Hepatocyte (in vitro differentiated cells): ENCODE measurements at regions not wholly inside any gene's neighbourhood (a gene's known extent, or its start where the extent isn't known, plus 50 kb on each side); places are given as distances from the start of the nearest gene placed in this dataset.

ENCODE experiments used
- DNase-seq: peaks from one replicate; pipeline ENCODE4 v3.0.0-alpha.2; 2016; ENCODE audit warnings: low spot score
- H2AFZ ChIP-seq: fragments of 200-600 bp; sonication (generic); 2 replicates; pipeline ENCODE4 v1.6.0; 2016; ENCODE audit warnings: antibody characterized with exemption, mild to moderate bottlenecking
- H3K27ac ChIP-seq: fragments of 200-600 bp; sonication (generic); 2 replicates; pipeline ENCODE4 v1.5.1; 2016; ENCODE audit warnings: mild to moderate bottlenecking
- H3K27me3 ChIP-seq: fragments of 200-600 bp; sonication (generic); 2 replicates; pipeline ENCODE4 v1.6.1; 2016
- H3K36me3 ChIP-seq: fragments of 200-600 bp; sonication (generic); replicated peaks from 2 replicates; pipeline ENCODE4 v1.5.1; 2016; ENCODE audit warnings: low read depth; ENCODE audit not compliant: insufficient read depth
- H3K4me1 ChIP-seq: fragments of 200-600 bp; sonication (generic); 2 replicates; pipeline ENCODE4 v1.5.1; 2016; ENCODE audit warnings: mild to moderate bottlenecking, moderate library complexity; ENCODE audit not compliant: insufficient read depth
- H3K4me2 ChIP-seq: fragments of 200-600 bp; sonication (generic); 2 replicates; pipeline ENCODE4 v1.6.0; 2016
- H3K4me3 ChIP-seq: fragments of 200-600 bp; sonication (generic); 2 replicates; pipeline ENCODE4 v1.5.1; 2016; ENCODE audit warnings: mild to moderate bottlenecking
- H3K79me2 ChIP-seq: fragments of 200-600 bp; sonication (generic); 2 replicates; pipeline ENCODE4 v1.6.0; 2017; ENCODE audit warnings: mild to moderate bottlenecking
- H3K9me2 ChIP-seq: fragments of 200-600 bp; sonication (generic); replicated peaks from 2 replicates; pipeline ENCODE4 v1.6.0; 2017; ENCODE audit warnings: mild to moderate bottlenecking; ENCODE audit not compliant: insufficient read depth
- H3K9me3 ChIP-seq: fragments of 200-600 bp; sonication (generic); 2 replicates; pipeline ENCODE4 v1.5.1; 2016; ENCODE audit warnings: low read depth, mild to moderate bottlenecking
- H4K20me1 ChIP-seq: fragments of 200-600 bp; sonication (generic); 2 replicates; pipeline ENCODE4 v1.6.0; 2016; ENCODE audit warnings: mild to moderate bottlenecking; ENCODE audit not compliant: insufficient read depth, poor library complexity, severe bottlenecking
- EZH2 ChIP-seq: fragments of 200-600 bp; sonication (generic); IDR thresholded peaks from 2 replicates; pipeline ENCODE4 v1.6.1; 2016; ENCODE audit warnings: antibody characterized with exemption, mild to moderate bottlenecking, borderline replicate concordance
- EZH2phosphoT487 ChIP-seq: fragments of 200-600 bp; sonication (generic); IDR thresholded peaks from one replicate; pipeline ENCODE4 v1.6.1; 2018; ENCODE audit warnings: antibody characterized with exemption, mild to moderate bottlenecking, low read depth, moderate library complexity; ENCODE audit not compliant: unreplicated experiment, severe bottlenecking
- WGBS: methylation state at CpG from one replicate; pipeline ENCODE4 v1.1.6; 2016; ENCODE audit warnings: low lambda C conversion rate; ENCODE audit errors: missing lambda C conversion rate; 5-methylcytosine and 5-hydroxymethylcytosine counted together
- TF ChIP-seq, protein P1 (sequence below): fragments of 200-600 bp; sonication (generic); IDR thresholded peaks from 2 replicates; pipeline ENCODE4 v1.5.1; 2016; ENCODE audit warnings: antibody characterized with exemption, mild to moderate bottlenecking; ENCODE audit not compliant: poor library complexity

- Histone ChIP-seq H3K9me3 (no peaks in the 10 kb centered on the region), H3K36me3 (no peaks in the 10 kb centered on the region), H3K27me3 (no peaks in the 10 kb centered on the region), H3K9me2 (no peaks in the 10 kb centered on the region), H4K20me1 (no peaks in the 10 kb centered on the region), H3K4me2 (no peak overlapping the region), H3K27ac (no peak overlapping the region), H2AFZ (no peak overlapping the region), H3K4me1 (peaks cover 1% of the 10 kb centered on the region), H3K79me2 (no peaks in the 10 kb centered on the region), H3K4me3 (no peak overlapping the region)
- WGBS = 72% methylated on average over 8 of the region's 8 CpGs
- TF ChIP-seq, protein P1, sequence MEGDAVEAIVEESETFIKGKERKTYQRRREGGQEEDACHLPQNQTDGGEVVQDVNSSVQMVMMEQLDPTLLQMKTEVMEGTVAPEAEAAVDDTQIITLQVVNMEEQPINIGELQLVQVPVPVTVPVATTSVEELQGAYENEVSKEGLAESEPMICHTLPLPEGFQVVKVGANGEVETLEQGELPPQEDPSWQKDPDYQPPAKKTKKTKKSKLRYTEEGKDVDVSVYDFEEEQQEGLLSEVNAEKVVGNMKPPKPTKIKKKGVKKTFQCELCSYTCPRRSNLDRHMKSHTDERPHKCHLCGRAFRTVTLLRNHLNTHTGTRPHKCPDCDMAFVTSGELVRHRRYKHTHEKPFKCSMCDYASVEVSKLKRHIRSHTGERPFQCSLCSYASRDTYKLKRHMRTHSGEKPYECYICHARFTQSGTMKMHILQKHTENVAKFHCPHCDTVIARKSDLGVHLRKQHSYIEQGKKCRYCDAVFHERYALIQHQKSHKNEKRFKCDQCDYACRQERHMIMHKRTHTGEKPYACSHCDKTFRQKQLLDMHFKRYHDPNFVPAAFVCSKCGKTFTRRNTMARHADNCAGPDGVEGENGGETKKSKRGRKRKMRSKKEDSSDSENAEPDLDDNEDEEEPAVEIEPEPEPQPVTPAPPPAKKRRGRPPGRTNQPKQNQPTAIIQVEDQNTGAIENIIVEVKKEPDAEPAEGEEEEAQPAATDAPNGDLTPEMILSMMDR = no peak
- TF ChIP-seq EZH2 (no peak), EZH2phosphoT487 (no peak)
- DNase-seq = no peak
Observed at GRCh38 chr3:194843556-194843955, 157.9 kb downstream of the FAM43A start.

DNA sequence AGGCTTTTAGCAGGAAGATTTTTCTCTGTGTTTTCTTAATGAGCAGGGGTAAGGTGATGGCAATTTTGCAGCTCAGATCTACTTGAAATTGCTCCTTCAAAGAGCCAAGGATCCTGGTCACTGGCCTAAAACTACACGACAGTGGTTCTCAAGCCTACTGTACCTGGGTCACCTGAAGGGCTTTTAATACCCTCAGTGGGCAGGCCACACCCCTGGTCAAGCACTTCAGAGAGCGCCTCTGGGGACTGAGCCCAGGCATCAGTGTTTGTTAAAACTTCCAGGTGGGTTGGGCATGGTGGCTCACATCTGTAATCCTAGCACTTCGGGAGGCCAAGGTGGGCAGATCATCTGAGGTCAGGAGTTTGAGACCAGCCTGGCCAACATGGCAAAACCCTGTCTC is 158.4 kb downstream of the FAM43A start:
- Histone ChIP-seq H3K27ac (no peak overlapping the region), H3K79me2 (no peaks in the 10 kb centered on the region), H2AFZ (no peak overlapping the region), H3K9me3 (no peaks in the 10 kb centered on the region), H4K20me1 (no peaks in the 10 kb centered on the region), H3K4me3 (no peak overlapping the region), H3K27me3 (no peaks in the 10 kb centered on the region), H3K36me3 (no peaks in the 10 kb centered on the region), H3K4me1 (peaks cover 6% of the 10 kb centered on the region), H3K9me2 (no peaks in the 10 kb centered on the region), H3K4me2 (no peak overlapping the region)
- DNase-seq = no peak
- no peak for TF ChIP-seq EZH2phosphoT487
- TF ChIP-seq, protein P1 = no peak
- no peak for TF ChIP-seq EZH2
- 84% methylated on average over 3 of the region's 3 CpGs for WGBS

GRCh38 chr3:194849166-194849875 is 163.6 kb downstream of the FAM43A start:
- no peaks in the 10 kb centered on the region for H3K9me3 ChIP-seq
- peak overlapping the region; percentile 78 for H3K27ac ChIP-seq
- H2AFZ ChIP-seq = no peak overlapping the region
- no peaks in the 10 kb centered on the region for H3K79me2 ChIP-seq
- H3K9me2 ChIP-seq = no peaks in the 10 kb centered on the region
- no peaks in the 10 kb centered on the region for H4K20me1 ChIP-seq
- no peak for DNase-seq
- peaks cover 21% of the 10 kb centered on the region for H3K4me1 ChIP-seq
- H3K4me2 ChIP-seq = peak overlapping the region; percentile 6
- no peak for TF ChIP-seq EZH2phosphoT487
- TF ChIP-seq, protein P1 = no peak
- TF ChIP-seq EZH2 = no peak
- WGBS = 31% methylated on average over 6 of the region's 6 CpGs
- H3K4me3 ChIP-seq = no peak overlapping the region
- H3K27me3 ChIP-seq = no peaks in the 10 kb centered on the region
- H3K36me3 ChIP-seq = no peaks in the 10 kb centered on the region
